ENCODE measurements at regions not wholly inside any gene's neighbourhood (a gene's known extent, or its start where the extent isn't known, plus 50 kb on each side); places are given as distances from the start of the nearest gene placed in this dataset.
A peak's percentile ranks its signal among the peaks of the same experiment; 100 is the strongest.

DNA sequence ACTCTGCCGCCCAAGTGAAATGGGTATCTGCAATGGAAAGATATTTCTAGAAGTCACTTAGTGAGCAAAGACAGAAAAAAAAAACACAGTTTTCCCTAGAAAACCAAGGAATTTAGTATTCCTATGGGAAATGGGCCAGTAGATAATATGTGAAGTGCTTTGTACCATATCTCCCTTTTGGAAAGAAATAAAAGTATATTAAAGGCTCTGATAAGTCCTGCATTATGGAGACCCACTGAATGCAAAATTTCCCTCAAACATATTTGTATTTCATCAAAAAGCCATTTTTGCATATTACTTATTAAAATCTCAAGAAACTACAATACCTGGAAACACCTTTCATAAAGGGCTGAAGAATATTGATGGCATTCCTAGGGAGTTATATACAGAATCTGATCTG, 51.6 kb upstream of the DYNLRB2 start:
- no peak overlapping the region for H3K27ac Mint-ChIP-seq
- H3K36me3 Mint-ChIP-seq = no peaks in the 10 kb centered on the region
- peaks cover 29% of the 10 kb centered on the region for H3K27me3 Mint-ChIP-seq

DNA sequence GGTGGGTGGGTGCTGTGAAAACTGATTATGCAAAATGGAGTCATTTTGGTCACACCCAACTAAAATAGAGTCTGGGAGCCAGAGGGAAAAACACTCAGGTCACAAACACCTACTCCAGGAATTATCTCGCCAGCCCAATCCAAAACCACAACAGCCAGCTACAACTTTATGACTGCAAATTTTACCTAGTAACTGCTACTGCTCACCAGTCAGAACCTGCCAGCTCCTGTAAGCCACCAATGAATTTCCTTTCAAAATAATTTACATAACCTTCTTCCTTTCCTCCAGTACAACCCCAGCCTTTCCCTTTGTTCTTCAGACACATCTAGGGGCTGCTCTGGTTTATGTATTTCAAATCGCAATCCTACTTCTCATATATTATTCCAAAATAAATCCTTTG, 52.6 kb upstream of the DYNLRB2 start:
- Mint-ChIP-seq H3K27me3 (peaks cover 29% of the 10 kb centered on the region), H3K36me3 (no peaks in the 10 kb centered on the region), H3K4me3 (no peak overlapping the region), H3K9me3 (peaks cover 5% of the 10 kb centered on the region), H3K27ac (no peak overlapping the region), H3K4me1 (no peaks in the 10 kb centered on the region)
- DNase-seq = no peak

More for the DNA sequence above, 51.6 kb upstream of the DYNLRB2 start:
- Mint-ChIP-seq H3K9me3 (no peaks in the 10 kb centered on the region), H3K4me1 (no peaks in the 10 kb centered on the region), H3K4me3 (no peak overlapping the region)
- no peak for DNase-seq

DNA sequence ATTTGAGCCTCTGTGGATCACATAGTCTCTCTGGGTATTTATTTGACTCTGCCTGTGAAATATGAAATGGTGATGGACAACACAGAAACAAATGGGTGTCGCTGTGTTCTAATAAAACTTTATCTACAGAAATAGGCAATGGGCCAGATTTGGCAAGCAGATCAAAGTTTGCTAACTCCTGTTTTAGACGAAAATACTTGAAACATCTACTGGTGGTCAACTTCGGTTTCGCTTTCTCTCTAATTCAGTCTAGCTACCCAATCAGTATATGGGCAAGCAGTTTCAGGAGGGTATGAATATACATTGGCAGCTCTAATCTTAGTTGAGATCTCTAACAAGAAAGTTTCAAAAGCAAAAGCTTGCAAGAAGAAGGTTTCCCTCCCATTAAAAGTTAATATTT, 60.1 kb upstream of the DYNLRB2 start:
- Mint-ChIP-seq H3K36me3 (no peaks in the 10 kb centered on the region), H3K27ac (no peak overlapping the region), H3K4me3 (no peak overlapping the region), H3K27me3 (peaks cover 29% of the 10 kb centered on the region), H3K9me3 (peaks cover 5% of the 10 kb centered on the region), H3K4me1 (no peaks in the 10 kb centered on the region)
- no peak for DNase-seq

DNA sequence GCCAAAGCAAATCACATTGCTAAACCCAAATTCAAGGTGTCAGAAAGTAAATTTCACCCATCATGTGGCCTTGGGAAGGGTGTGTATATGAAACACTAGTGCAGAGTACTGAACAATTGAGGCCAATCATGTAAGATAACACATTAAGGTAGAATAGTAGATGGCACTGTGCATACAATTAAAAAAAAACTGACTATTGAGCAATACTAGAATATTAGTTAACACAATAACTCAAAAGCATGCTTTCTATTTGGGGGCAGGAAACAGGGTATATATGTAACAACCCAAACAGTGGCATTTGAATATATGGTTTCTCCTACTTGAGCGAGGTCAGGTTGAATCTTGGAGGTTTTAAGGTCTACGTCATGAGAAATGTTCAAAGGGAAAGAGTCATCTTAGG, 63.0 kb upstream of the DYNLRB2 start:
- Mint-ChIP-seq H3K4me3 (no peak overlapping the region), H3K27me3 (peaks cover 28% of the 10 kb centered on the region), H3K9me3 (no peaks in the 10 kb centered on the region), H3K27ac (no peak overlapping the region), H3K4me1 (no peaks in the 10 kb centered on the region), H3K36me3 (no peaks in the 10 kb centered on the region)
- no peak for DNase-seq

DNA sequence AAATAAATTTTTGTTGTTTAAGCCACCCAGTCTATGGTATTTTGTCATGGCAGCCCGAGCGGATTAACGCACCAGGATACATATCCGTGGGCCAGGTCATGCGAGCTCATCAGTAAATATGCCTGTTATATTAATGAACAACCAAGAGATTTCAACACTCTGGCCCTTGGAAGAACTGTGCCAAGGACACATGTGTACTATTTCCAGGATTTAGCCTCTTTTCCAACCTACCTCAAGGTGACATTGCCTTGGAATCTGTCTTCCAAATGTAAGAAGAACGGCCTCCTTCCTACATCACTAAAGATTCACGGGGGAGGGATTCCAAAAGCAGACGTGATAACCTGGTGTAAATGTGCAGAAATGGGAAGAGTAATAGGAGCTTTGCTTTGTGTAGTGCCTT, 72.8 kb upstream of the DYNLRB2 start:
- DNase-seq = no peak
- Mint-ChIP-seq H3K27me3 (peaks cover 4% of the 10 kb centered on the region), H3K36me3 (no peaks in the 10 kb centered on the region), H3K4me3 (no peak overlapping the region), H3K9me3 (no peaks in the 10 kb centered on the region), H3K4me1 (no peaks in the 10 kb centered on the region), H3K27ac (no peak overlapping the region)

DNA sequence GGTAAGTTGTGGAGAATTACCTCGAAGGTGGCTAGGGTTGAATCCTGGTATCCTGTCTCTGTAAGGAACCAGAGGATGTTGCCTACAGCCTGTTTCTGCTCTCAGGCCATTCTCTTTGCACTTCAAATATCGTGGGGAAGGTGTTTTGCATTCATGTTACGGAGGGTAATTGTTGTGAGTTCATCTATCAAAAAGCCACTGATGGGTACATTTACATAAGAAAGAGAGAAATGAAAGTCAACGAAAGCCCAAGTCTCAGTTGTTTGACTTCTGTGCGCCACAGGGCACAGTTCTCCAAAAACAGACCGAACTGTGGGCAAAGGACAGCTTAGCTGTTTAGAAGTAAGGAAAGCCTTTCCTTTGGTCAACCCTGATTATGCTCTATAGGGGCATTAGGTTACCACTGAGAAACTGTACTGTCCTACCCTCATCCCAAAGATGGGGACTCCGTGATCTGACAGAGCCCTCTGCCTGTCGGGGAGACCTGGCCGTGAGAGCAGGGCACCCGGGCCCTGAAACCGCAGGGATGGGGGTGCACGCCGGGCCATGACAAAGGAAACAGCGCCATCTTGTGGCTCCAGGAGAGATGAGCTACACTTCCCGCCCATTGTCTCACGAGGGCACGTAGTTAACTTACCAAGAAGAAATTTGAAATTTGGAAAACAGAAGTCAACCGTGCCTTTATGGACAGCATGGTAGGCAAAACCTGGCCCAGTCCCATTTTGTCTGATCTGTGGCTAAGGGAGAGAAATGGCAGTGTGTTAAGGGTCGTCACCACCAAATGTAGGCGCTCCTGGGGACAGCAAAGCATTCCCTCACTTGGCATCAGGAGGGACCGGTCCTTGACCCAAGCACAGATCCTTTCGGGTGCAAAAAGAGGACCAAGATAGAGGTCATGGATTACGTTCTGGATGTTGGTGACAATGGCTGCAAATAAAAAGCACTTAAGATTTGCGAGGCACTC, 74.5 kb upstream of the DYNLRB2 start:
- peak; percentile 50 for DNase-seq
- Mint-ChIP-seq H3K9me3 (no peaks in the 10 kb centered on the region), H3K27ac (no peak overlapping the region), H3K27me3 (peaks cover 4% of the 10 kb centered on the region), H3K36me3 (no peaks in the 10 kb centered on the region), H3K4me3 (no peak overlapping the region), H3K4me1 (no peaks in the 10 kb centered on the region)

DNA sequence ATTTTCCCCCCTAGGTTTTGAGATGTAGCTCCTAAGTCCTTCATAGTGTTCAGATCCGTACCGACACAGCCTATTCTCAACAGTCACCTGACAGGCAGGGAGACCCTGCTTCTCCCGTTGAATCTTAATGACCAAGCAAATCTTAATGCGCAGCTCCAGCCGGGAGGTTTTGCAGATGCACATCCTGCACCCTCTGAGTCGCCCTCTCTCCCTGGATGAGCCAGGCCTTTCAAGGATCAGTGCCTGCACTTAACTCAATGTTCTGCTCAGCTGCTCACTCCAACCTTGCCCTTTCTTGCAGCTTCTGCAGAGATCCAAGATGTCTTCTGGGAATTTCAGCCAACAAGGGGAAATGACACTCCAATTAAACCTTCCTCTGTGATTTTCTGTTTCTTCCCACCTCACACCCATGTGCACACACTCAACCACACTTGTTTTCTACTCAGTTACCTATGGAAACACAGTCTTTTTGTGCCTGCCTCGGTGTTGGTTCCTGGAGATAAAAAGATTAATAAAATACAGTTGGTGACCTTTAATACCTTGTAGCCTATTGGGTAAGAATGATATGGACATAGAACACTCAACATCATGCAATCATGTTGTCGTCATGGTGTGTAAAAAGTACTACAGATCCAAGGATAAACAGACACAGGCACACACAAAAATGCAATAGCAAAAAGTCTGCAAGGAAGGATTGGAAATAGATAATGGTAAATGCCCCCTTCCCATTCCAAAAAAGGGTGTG, 76.9 kb upstream of the DYNLRB2 start:
- Mint-ChIP-seq H3K27ac (no peak overlapping the region), H3K36me3 (no peaks in the 10 kb centered on the region), H3K4me3 (no peak overlapping the region), H3K4me1 (no peaks in the 10 kb centered on the region), H3K9me3 (no peaks in the 10 kb centered on the region), H3K27me3 (peaks cover 4% of the 10 kb centered on the region)
- no peak for DNase-seq

DNA sequence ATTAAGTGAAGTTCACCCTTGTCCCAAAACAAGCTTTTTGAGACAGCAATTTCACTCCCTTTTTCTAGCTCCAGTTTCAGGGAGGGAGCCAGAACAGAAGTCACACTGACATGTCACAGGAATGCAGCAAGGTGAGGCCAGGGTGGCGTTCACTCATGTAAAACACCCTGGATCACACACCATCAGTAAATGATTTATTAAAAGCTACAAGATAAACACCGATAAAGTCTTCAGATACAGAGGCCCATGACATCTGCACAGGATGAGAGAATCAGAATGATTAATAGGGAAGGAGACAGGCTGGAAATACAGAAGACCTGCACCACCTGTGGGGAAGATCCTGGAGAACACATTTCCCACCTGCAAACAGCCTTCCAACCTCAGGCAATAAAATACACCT, 77.5 kb upstream of the DYNLRB2 start:
- no peaks in the 10 kb centered on the region for H3K9me3 Mint-ChIP-seq

DNA sequence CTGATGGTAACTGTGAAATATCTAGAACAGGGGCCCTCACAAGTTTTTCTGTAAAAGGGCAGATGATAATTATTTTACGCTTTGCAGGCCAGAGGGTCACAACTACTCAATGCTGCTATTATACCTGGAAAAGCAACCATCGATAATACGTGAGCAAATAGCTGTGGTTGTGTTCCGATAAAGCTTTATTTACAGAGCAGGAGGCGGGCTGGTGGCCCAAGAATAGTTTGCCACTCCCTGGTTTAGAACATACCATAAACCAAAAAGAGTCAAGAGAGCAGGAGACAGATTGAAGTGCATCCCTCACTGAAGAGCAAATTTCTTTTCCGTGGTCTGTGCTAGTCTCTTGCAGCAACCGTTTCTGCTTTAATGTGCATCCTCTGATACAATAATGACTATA, 77.9 kb upstream of the DYNLRB2 start:
- Mint-ChIP-seq H3K27ac (no peak overlapping the region), H3K9me3 (no peaks in the 10 kb centered on the region), H3K4me1 (no peaks in the 10 kb centered on the region), H3K36me3 (no peaks in the 10 kb centered on the region), H3K4me3 (no peak overlapping the region), H3K27me3 (peaks cover 4% of the 10 kb centered on the region)
- DNase-seq = no peak

More for the DNA sequence above, 77.5 kb upstream of the DYNLRB2 start:
- no peak for DNase-seq
- H3K4me3 Mint-ChIP-seq = no peak overlapping the region
- peaks cover 4% of the 10 kb centered on the region for H3K27me3 Mint-ChIP-seq
- no peaks in the 10 kb centered on the region for H3K4me1 Mint-ChIP-seq
- H3K27ac Mint-ChIP-seq = no peak overlapping the region
- H3K36me3 Mint-ChIP-seq = no peaks in the 10 kb centered on the region

DNA sequence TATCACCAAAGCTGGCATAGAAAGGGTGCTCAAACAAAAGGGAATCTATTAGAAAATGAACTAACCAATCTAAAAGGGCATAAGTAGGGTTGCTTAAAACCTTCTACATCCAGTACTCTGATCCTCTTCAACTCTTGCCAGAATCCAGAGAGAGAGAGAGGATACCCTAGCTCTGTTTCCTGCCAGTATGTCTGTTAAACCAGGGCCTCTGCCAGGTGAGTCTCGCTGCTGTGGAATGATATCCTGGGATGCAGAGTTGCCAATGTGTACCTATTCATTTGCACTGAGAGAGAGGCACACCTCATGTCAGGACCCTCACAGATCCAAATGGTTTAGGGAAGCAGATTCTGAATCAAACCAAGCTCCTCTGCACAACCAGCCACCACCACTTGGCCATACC, 79.8 kb upstream of the DYNLRB2 start:
- Mint-ChIP-seq H3K36me3 (no peaks in the 10 kb centered on the region), H3K27me3 (no peaks in the 10 kb centered on the region), H3K4me1 (no peaks in the 10 kb centered on the region), H3K4me3 (no peak overlapping the region), H3K27ac (no peak overlapping the region), H3K9me3 (no peaks in the 10 kb centered on the region)
- DNase-seq = no peak

DNA sequence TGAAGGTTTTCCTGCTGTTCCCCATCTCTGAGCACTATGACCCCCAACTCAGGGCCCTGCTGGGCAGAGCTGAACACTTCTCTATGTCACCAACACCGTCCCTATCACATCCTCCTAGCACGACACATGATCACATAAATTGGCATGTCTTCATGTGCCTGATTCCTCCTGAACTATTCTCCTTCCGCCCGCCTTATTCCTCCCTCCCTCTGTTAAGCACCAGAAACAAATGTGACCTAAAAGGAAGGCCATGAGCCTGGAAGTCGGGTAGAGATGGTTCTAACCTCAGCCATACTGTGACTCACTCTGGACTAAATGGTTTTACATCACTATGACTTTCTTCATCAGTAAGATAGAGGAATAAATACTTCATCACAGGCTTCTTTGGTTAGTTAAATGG, 80.8 kb upstream of the DYNLRB2 start:
- no peaks in the 10 kb centered on the region for H3K27me3 Mint-ChIP-seq
- no peak for DNase-seq
- no peaks in the 10 kb centered on the region for H3K9me3 Mint-ChIP-seq
- H3K36me3 Mint-ChIP-seq = no peaks in the 10 kb centered on the region
- H3K4me3 Mint-ChIP-seq = no peak overlapping the region
- no peak overlapping the region for H3K27ac Mint-ChIP-seq
- H3K4me1 Mint-ChIP-seq = no peaks in the 10 kb centered on the region

DNA sequence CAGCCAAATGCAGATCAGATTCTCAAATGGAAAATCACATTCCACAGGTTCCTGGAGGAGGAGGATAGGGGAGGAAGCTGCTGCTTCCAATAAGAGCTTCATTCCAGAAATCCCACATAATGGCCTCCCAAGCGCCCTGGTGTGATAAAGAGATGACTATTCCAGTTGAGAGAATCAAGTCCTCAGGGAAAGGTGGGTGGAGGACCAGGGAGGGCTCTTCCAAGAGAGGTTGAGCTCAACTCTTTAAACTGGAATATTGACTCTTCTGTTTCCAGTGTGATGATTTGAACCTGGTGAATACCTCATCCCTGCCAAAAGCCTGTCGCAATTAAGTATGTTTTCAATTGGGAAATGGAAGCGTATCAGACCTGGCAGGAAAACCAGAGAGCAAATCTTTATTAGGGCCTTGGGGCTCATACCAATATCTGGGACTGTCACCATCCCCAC, 81.4 kb upstream of the DYNLRB2 start:
- no peaks in the 10 kb centered on the region for H3K4me1 Mint-ChIP-seq
- H3K4me3 Mint-ChIP-seq = no peak overlapping the region
- H3K36me3 Mint-ChIP-seq = no peaks in the 10 kb centered on the region
- no peak for DNase-seq
- H3K9me3 Mint-ChIP-seq = no peaks in the 10 kb centered on the region
- H3K27me3 Mint-ChIP-seq = no peaks in the 10 kb centered on the region
- H3K27ac Mint-ChIP-seq = no peak overlapping the region

DNA sequence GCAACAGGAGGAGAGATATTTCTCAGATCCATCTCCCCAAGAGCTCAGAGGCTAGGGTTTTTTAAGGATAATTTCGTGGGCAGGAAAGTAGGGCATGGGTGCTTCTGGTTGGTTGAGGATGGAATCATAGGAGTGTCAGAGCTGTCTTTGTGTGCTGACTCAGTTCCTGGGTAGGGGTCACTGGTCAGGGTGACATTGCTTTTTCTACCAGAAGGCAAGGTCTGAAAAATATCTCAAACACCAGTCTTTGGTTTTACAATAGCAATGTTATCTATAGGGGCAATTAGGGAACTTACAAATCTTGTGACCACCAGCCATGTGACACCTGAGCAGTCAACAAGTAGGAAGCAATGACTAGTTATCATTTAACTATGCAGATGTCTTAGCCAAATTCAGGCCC, 82.9 kb upstream of the DYNLRB2 start:
- H3K4me1 Mint-ChIP-seq = no peaks in the 10 kb centered on the region
- H3K27me3 Mint-ChIP-seq = no peaks in the 10 kb centered on the region
- no peak overlapping the region for H3K27ac Mint-ChIP-seq
- H3K4me3 Mint-ChIP-seq = no peak overlapping the region
- DNase-seq = no peak
- H3K36me3 Mint-ChIP-seq = no peaks in the 10 kb centered on the region
- H3K9me3 Mint-ChIP-seq = no peaks in the 10 kb centered on the region

DNA sequence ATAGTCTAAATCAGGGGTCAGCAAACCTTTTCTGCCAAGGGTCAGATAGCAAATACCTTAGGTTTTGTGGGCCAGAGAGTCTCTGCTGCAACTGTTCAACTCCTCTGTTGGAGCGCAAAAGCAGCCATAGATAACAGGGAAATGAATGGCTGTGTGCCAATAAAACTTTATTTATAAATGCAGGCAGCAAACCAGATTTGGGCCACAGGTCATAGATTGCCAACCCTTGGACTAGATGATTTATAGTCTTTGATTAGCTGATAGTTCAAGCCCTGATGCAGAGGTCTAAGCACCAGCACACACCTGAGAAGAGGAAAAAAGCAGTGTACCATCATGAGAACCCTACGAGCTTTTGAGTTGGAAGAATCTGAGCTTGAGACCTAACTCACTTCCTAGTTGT, 86.0 kb upstream of the DYNLRB2 start:
- H3K4me3 Mint-ChIP-seq = no peak overlapping the region

DNA sequence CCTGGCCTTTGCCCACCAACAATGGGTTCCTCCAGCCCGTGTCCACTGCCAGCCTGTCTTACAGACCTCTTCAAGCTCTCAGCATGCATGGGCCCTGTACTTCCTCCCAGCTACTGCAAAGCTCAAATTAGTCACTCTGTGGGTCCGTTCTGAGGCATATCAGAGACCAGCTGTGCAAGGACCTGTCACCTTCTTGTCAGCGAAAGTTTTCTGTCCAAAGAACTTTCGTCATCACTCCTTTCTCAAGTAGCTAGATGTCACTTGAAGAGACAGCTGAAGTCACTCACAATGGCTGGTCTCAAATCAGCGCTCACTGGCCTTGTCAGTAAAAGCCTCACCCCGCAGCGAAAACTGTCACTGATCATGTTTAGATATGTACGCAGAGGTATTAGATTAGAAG, 91.4 kb upstream of the DYNLRB2 start:
- H3K27ac Mint-ChIP-seq = no peak overlapping the region
- peaks cover 1% of the 10 kb centered on the region for H3K27me3 Mint-ChIP-seq
- H3K36me3 Mint-ChIP-seq = no peaks in the 10 kb centered on the region
- H3K4me1 Mint-ChIP-seq = no peaks in the 10 kb centered on the region
- no peak for DNase-seq
- no peak overlapping the region for H3K4me3 Mint-ChIP-seq
- no peaks in the 10 kb centered on the region for H3K9me3 Mint-ChIP-seq

More for the DNA sequence above, 86.0 kb upstream of the DYNLRB2 start:
- H3K27ac Mint-ChIP-seq = no peak overlapping the region
- H3K27me3 Mint-ChIP-seq = no peaks in the 10 kb centered on the region
- no peaks in the 10 kb centered on the region for H3K9me3 Mint-ChIP-seq
- no peaks in the 10 kb centered on the region for H3K4me1 Mint-ChIP-seq
- DNase-seq = no peak
- H3K36me3 Mint-ChIP-seq = no peaks in the 10 kb centered on the region
